ENCODE measurements at regions not wholly inside any gene's neighbourhood (a gene's known extent, or its start where the extent isn't known, plus 50 kb on each side); places are given as distances from the start of the nearest gene placed in this dataset.

DNA sequence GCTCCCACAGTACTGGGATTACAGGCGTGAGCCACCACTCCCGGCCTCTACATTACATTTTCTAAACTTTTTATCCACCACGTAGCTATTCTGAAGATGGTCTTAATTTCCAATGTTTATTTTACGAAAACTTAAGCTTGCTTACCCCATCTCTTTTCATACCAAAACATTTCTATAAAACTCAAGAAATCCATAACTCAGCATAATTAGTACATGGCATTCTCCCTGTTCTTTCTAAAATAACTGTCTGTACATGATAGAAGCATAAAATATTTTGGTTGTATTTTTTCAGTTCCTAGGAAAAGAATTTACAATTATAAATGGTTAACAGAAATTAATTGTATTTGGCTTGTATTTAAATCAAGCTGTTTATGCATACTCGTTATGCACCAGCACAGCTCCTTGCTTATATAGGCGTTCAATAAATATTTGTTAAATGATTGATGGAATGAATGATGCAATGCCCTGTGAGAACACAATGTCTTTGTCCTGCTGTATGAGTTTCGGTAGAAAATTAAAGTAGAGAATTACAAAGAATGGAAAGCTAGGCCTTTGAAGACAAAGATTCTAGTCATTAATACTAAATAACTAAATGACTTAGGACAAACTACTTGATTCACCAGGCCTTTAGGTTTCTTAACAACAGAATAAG lies 384.2 kb downstream of the EFNA5 start:
- H3K9me3 Mint-ChIP-seq: peaks cover 0 to 2% (median 0%) of the 10 kb centered on the region in 6 donors
- DNase-seq: no peak
- no peak overlapping the region for H3K27ac Mint-ChIP-seq
- H3K4me1 Mint-ChIP-seq: peaks cover 23 to 42% of the 10 kb centered on the region in 2 donors
- H3K27me3 Mint-ChIP-seq (ENCODE audit: low read depth in 3 of 3): peaks cover 0 to 4% (median 0%) of the 10 kb centered on the region in 3 donors
- peaks cover 0 to 9% (median 3%) of the 10 kb centered on the region in 3 donors for H3K36me3 Mint-ChIP-seq
- H3K4me3 Mint-ChIP-seq: no peak overlapping the region

DNA sequence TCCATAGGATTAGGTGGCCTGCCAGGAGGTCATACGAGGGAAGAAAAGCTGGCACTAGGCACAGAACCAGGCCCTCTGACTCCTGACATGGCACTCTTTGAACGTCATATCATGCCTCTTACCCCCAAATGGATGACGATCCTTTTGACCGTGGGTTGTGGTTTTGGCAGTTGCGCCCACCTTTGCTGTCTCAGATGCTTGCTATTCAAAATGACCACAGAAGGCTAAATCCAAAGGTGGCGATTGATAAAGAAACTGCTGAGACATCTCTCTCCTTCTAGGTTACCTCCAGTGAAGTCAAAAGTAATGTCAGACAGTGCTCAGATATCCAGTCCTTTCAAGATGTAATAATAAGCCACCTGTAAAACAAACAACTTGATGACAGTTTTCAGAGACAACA lies 385.0 kb downstream of the EFNA5 start:
- Mint-ChIP-seq H3K27me3 (ENCODE audit: low read depth in 3 of 3) (peaks cover 0 to 2% (median 0%) of the 10 kb centered on the region in 3 donors), H3K27ac (no peak overlapping the region), H3K4me3 (no peak overlapping the region), H3K4me1 (peaks cover 23 to 42% of the 10 kb centered on the region in 2 donors), H3K9me3 (peaks cover 0 to 2% (median 0%) of the 10 kb centered on the region in 6 donors), H3K36me3 (peaks cover 0 to 9% (median 3%) of the 10 kb centered on the region in 3 donors)
- DNase-seq: peak; percentile 40 to 46 (median 44)

DNA sequence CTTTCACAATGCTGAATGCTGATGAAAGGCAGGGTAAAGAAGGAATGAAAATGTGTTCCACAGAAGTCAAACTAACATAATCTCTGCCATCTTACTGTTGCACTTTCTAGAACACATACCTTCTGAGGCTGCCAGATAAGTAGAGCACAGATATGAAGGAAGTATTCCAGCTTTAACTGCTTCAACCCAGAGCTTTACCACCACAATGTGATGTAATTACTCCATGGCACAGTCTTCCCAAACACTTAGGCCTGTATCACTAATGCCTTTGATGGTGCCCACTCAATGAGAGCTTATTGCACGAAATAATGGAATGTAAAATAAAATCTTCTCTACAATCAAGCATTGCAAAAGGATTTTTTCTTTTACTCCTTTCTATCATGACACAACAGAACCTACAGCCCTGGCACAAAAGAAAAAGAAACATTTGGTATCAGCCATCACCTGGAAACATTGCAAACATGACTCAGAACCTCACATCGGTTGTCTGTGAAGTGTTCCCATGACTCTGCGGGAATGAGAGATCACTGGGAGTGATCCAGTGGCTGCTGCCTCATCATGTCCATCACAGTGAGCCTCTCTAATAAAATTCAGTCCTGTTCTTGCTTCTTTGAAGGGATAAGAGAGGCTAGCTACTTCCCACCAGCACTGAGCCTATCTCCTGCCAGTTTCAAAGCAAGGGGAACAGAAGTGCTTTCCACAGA lies 385.8 kb downstream of the EFNA5 start:
- peaks cover 23 to 42% of the 10 kb centered on the region in 2 donors for H3K4me1 Mint-ChIP-seq
- H3K4me3 Mint-ChIP-seq: no peak overlapping the region
- H3K27ac Mint-ChIP-seq: peak overlapping the region in 1 of 6 donors; percentile 34
- DNase-seq: no peak
- H3K36me3 Mint-ChIP-seq: peaks cover 0 to 9% (median 3%) of the 10 kb centered on the region in 3 donors
- H3K27me3 Mint-ChIP-seq (ENCODE audit: low read depth in 3 of 3): peaks cover 0 to 2% (median 0%) of the 10 kb centered on the region in 3 donors
- H3K9me3 Mint-ChIP-seq: peaks cover 0 to 2% (median 0%) of the 10 kb centered on the region in 6 donors

DNA sequence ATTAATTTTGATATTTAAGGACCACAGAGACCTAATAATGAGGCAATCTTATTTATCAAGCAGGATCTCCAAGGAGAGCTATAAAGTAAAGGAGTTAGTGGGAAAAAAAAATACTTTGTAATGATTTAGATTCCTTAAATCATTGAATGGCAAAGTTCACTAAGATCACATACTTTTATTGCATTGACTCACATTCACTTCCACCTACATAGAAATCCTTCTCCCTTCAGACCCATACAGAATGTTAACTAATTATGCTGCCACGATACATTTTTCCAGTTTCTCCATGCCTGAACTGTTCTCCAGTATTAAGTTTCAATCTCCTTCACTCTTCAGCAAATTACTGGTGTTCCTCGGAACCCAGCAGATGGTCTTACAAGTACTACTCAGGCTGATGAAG lies 388.7 kb downstream of the EFNA5 start:
- H3K4me3 Mint-ChIP-seq: no peak overlapping the region
- H3K9me3 Mint-ChIP-seq: peaks cover 0 to 6% (median 0%) of the 10 kb centered on the region in 6 donors
- H3K27me3 Mint-ChIP-seq (ENCODE audit: low read depth in 3 of 3): peaks cover 0 to 3% (median 0%) of the 10 kb centered on the region in 3 donors
- H3K27ac Mint-ChIP-seq: no peak overlapping the region
- H3K36me3 Mint-ChIP-seq: peaks cover 0 to 3% (median 3%) of the 10 kb centered on the region in 3 donors
- peaks cover 10 to 21% of the 10 kb centered on the region in 2 donors for H3K4me1 Mint-ChIP-seq
- DNase-seq: no peak

DNA sequence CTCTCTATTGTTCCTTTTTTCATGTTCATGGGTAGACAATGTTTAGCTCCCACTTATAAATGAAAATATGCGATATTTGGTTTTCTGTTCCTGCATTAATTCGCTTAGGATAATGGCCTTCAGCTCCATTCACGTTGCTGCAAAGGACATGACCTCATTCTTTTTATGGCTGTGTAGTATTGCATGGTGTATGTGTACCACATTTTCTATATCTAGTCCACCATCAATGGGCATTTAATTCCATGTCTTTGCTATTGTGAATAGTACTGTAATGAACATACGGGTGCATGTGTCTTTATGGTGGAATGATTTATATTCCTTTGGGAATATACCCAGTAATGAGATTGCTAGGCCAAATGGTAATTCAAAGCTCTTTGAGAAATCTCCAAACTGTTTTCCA lies 392.0 kb downstream of the EFNA5 start:
- Mint-ChIP-seq H3K9me3 (peaks cover 0 to 8% (median 0%) of the 10 kb centered on the region in 6 donors), H3K27me3 (ENCODE audit: low read depth in 3 of 3) (peaks cover 0 to 5% (median 2%) of the 10 kb centered on the region in 3 donors), H3K36me3 (peaks cover 0 to 3% (median 0%) of the 10 kb centered on the region in 3 donors), H3K4me1 (no peaks in the 10 kb centered on the region), H3K4me3 (no peak overlapping the region), H3K27ac (no peak overlapping the region)
- no peak for DNase-seq

DNA sequence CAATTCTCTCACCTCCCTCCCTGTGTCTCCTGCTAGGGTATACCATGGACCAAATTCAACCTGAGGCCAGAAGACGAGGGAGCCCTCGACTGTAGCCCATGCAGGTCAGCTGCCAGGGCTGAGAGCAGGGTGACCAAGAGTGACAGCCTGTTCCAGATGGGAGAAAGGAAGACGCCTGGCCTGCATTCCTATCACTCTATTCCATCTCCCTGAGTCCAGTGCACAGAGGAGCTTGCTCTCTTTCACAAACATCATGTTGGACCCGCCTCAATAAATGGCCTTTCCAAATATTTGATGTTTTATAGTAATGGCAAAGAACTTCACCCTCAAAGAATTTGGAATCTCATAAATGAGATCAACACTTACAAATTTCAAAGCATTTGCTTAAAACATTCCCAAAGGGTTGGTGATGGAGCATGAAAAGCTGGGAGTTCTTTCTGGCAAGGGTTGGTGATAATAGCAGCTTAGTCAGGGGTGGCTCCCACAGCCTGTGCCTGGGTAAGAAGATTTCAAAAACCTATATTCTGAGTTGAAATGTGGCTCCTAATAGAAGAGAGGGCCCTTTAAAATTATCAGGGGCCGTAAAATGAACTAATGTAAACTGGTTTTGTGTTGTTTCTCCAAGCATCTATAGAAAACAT lies 393.1 kb downstream of the EFNA5 start:
- no peak overlapping the region for H3K4me3 Mint-ChIP-seq

DNA sequence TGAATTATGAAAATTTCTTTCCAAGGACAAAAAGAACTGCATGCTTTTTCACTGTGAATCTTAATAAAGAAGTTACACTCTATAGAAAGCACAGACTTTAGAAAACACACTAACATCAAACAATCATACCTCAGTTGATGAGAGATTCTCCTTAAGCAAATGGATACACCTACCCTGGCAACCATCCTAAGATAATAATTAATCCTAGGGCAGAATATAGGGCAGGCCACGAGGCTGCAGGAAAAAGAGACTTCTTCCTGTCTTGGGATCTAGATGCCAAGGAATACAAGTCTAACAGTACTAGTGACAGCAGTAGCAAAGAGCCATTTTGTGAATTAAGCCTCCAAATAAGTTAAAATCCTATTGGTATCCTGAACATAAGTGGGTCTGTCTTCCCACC lies 395.4 kb downstream of the EFNA5 start:
- Mint-ChIP-seq H3K9me3 (peaks cover 0 to 6% (median 0%) of the 10 kb centered on the region in 6 donors), H3K4me1 (no peaks in the 10 kb centered on the region), H3K27me3 (ENCODE audit: low read depth in 3 of 3) (peaks cover 3 to 5% (median 5%) of the 10 kb centered on the region in 3 donors), H3K4me3 (no peak overlapping the region), H3K36me3 (no peaks in the 10 kb centered on the region), H3K27ac (no peak overlapping the region)
- DNase-seq: no peak

More for the DNA sequence above, 393.1 kb downstream of the EFNA5 start:
- DNase-seq: no peak
- Mint-ChIP-seq H3K27me3 (ENCODE audit: low read depth in 3 of 3) (peaks cover 0 to 5% (median 2%) of the 10 kb centered on the region in 3 donors), H3K27ac (no peak overlapping the region), H3K4me1 (no peaks in the 10 kb centered on the region), H3K9me3 (peaks cover 0 to 6% (median 0%) of the 10 kb centered on the region in 6 donors), H3K36me3 (peaks cover 0 to 3% (median 0%) of the 10 kb centered on the region in 3 donors)

DNA sequence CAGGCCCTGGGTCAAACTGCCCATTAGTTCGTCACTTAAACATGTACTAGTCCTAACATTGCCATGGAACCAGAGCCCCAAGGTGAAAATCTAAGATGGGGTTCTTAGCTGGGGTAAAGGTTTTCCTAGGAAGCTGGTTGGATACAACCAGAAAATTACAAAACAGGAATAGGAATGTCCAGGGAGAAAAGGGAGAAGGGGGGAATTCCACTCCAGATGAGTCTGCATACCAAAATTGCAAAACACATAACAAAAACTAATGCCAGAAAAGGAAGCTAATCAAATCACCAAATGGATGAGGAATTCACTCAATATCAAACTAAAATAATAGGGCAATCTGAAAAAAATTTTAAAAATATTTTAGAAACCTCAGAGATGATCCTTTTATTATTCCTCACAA lies 396.2 kb downstream of the EFNA5 start:
- Mint-ChIP-seq H3K36me3 (no peaks in the 10 kb centered on the region), H3K27ac (no peak overlapping the region), H3K9me3 (peaks cover 0 to 6% (median 0%) of the 10 kb centered on the region in 6 donors), H3K27me3 (ENCODE audit: low read depth in 3 of 3) (peaks cover 3 to 5% (median 4%) of the 10 kb centered on the region in 3 donors), H3K4me3 (no peak overlapping the region), H3K4me1 (no peaks in the 10 kb centered on the region)
- DNase-seq: no peak

DNA sequence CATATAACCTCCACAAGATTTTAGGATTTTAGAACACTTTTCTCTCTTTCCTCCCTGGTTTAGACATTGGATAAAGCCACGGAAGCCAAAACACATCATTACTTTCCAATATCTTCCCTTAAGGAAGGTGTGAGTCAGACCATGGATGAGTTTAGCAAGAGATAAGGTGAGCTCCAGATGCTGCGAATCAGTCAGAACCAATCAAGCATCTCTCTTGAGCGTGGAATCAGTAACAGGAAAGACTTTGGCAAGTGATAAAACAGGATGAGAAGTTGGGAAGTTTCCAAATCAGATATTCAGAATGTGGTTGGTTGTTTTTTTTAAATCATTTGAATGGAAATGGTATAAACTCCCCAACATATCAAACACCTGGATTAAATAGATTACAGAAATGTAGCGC lies 397.8 kb downstream of the EFNA5 start:
- no peak for DNase-seq
- Mint-ChIP-seq H3K27ac (no peak overlapping the region), H3K9me3 (peaks cover 0 to 2% (median 0%) of the 10 kb centered on the region in 6 donors), H3K4me1 (no peaks in the 10 kb centered on the region), H3K4me3 (no peak overlapping the region), H3K27me3 (ENCODE audit: low read depth in 3 of 3) (peaks cover 1 to 5% (median 3%) of the 10 kb centered on the region in 3 donors), H3K36me3 (no peaks in the 10 kb centered on the region)

DNA sequence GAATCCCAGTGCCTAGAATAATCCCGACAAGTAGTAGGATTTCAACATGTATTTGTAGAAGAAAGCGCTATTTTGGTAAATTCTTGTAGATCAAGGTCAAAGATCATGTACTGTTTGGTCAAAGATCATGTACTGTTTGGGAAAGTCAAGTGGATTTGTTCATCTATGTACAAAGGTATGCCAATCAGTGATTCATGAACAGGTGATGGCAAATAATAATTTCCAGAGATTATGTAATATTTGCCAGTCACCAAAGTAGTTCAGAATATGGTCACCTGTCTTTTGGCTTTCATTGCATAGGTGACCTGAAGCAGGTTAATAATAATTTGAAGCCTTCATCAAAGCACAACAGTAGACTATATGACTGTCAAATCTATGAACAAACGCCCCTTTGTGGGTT lies 398.2 kb downstream of the EFNA5 start:
- Mint-ChIP-seq H3K27ac (no peak overlapping the region), H3K4me1 (no peaks in the 10 kb centered on the region), H3K4me3 (no peak overlapping the region), H3K27me3 (ENCODE audit: low read depth in 3 of 3) (peaks cover 1 to 5% (median 3%) of the 10 kb centered on the region in 3 donors), H3K36me3 (no peaks in the 10 kb centered on the region), H3K9me3 (peaks cover 0 to 2% (median 0%) of the 10 kb centered on the region in 6 donors)
- DNase-seq: no peak

DNA sequence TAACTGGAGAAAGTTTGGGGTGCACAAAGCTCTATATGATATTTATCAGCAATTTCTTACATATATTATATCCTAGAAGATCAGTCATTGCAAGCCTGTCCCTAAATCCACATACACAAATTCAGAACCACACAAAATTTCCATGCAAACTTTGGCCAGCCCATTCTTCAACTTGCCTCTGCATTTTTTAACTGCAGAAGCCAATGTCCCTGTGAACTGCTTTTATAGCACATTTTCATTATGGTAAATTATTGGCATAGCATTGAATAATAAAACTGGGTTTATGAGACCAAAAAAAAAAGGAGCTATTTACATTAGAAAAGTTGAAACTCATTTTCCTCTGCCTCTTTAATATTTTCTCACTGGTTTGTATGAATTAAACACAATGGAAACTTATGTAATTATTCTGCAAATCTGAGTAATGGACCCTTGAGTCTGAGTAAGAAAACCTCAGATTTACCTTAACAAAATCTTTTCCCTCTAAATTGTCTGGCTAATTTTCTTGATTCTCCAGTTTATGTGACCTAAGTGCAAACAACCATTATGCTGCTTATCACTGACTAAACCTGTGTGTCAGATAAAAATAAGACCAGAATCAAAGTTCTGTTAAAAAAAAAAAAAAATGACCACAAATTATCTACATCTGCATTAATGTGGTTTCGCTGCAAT lies 398.9 kb downstream of the EFNA5 start:
- Mint-ChIP-seq H3K36me3 (no peaks in the 10 kb centered on the region), H3K9me3 (peaks cover 0 to 2% (median 0%) of the 10 kb centered on the region in 6 donors), H3K27me3 (ENCODE audit: low read depth in 3 of 3) (peaks cover 1 to 5% (median 3%) of the 10 kb centered on the region in 3 donors), H3K4me1 (no peaks in the 10 kb centered on the region), H3K4me3 (no peak overlapping the region), H3K27ac (no peak overlapping the region)
- DNase-seq: no peak

DNA sequence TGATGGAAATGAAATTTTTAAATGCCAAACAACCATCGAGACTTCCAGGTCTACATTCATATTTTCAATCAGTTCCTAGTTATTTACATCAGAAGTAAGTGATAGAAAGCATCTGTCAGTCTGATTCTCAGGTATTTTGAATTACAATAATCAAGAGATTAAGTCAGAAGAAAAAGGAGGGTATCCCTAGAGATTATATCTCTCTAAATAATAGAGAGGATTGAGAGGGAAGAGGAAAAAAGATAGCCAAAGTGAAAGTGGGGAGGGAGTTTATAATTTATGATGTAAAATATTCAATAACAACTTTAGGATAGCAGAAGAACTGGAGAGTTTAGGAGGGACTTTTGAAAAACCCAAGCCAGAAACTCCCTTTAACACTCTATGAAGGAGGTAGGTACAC lies 400.2 kb downstream of the EFNA5 start:
- no peak overlapping the region for H3K4me3 Mint-ChIP-seq
- H3K36me3 Mint-ChIP-seq: no peaks in the 10 kb centered on the region
- no peak overlapping the region for H3K27ac Mint-ChIP-seq
- peaks cover 0 to 2% (median 0%) of the 10 kb centered on the region in 6 donors for H3K9me3 Mint-ChIP-seq
- H3K27me3 Mint-ChIP-seq (ENCODE audit: low read depth in 3 of 3): peaks cover 1 to 3% (median 3%) of the 10 kb centered on the region in 3 donors
- no peaks in the 10 kb centered on the region for H3K4me1 Mint-ChIP-seq
- no peak for DNase-seq

DNA sequence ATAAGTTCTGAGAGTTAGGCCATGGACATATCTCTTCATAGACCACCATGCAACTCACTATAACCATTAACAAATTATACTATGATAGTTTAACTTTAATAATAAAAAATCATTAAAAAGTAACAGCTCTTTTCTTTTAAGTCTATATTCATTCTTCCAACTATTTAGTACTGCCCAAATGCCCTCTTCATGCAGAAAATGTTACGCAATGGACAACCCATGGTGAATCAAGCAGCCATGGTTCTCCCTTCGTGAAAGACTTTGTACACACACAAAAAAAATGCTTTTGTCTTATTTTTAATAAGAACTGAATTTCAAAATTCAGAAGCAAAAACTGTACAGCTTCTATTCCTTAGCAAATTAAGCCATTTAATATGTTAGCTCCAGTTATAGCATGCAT lies 401.1 kb downstream of the EFNA5 start:
- Mint-ChIP-seq H3K9me3 (no peaks in the 10 kb centered on the region), H3K36me3 (no peaks in the 10 kb centered on the region), H3K27me3 (ENCODE audit: low read depth in 3 of 3) (peaks cover 1 to 3% (median 3%) of the 10 kb centered on the region in 3 donors), H3K27ac (no peak overlapping the region), H3K4me1 (no peaks in the 10 kb centered on the region), H3K4me3 (no peak overlapping the region)
- DNase-seq: no peak
